ENCODE measurements at regions not wholly inside any gene's neighbourhood (a gene's known extent, or its start where the extent isn't known, plus 50 kb on each side); places are given as distances from the start of the nearest gene placed in this dataset.

GRCh38 chr4:37169956-37170355, 74.6 kb upstream of the NWD2 start:
- TF ChIP-seq CTCF (IDR thresholded peaks at IDR 0.05; ENCODE audit: extremely low read depth, missing control alignments), result no peak
- DNase-seq (ENCODE audit: low spot score), result no peak

DNA sequence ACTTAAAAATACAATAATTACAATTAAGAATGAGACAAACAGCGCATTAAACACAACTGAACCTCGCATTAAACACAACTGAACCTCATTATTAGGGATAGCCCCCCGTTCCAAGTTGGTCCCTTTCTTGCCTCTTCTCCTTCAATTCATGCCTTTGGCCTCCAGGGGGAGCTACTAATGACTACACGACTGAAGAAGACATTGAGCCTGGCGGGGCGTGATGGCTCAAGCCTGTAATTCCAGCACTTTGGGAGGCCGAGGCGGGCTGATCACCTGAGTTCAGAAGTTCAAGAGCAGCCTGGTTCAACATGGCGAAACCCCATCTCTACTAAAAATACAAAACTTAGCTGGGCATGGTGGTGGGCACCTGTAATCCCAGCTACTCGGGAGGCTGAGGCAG, 56.4 kb upstream of the NWD2 start:
- no peak for TF ChIP-seq CTCF (IDR thresholded peaks at IDR 0.05; ENCODE audit: extremely low read depth, missing control alignments)
- no peak for DNase-seq (ENCODE audit: low spot score)
